ENCODE measurements at regions not wholly inside any gene's neighbourhood (a gene's known extent, or its start where the extent isn't known, plus 50 kb on each side); places are given as distances from the start of the nearest gene placed in this dataset.

DNA sequence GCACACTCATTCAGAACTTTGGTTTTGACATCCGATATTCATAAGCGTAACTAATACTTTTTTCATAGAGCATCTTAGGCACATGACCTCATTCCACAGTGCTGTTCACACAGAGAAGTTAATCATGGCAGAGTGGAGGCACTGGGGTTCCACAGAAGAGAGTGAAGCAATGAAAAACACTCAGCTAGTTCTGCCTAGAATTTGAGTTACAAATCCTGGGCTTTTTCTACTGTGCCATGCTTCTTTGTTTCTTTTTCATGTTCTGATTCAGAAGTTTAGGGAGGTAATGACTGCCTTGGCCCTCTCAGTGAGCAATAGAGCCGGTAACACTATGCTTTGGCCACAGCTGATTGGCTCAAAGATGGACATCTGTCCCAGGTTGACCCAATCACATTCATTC lies 176.1 kb upstream of the MITF start:
- Histone ChIP-seq H3K79me2 (ENCODE audit: control insufficient read depth, insufficient read depth, low read length) (no peaks in the 10 kb centered on the region), H3K4me1 (replicated peaks in 1 of 2; ENCODE audit: control insufficient read depth in 2 of 2, insufficient read depth in 2 of 2, low read length in 2 of 2) (no peaks in the 10 kb centered on the region), H3K4me3 (no peak overlapping the region), H3K27ac (ENCODE audit: extremely low read depth, low read depth, low read length) (no peak overlapping the region), H3K36me3 (ENCODE audit: control insufficient read depth, insufficient read depth, low read length) (no peaks in the 10 kb centered on the region), H3K4me2 (ENCODE audit: insufficient read depth, low read length) (no peak overlapping the region), H4K20me1 (replicated peaks; ENCODE audit: control insufficient read depth, insufficient read depth, low read length) (no peaks in the 10 kb centered on the region), H3K27me3 (ENCODE audit: control insufficient read depth in 2 of 2, insufficient read depth in 2 of 2, low read length in 2 of 2) (no peaks in the 10 kb centered on the region), H3K9me1 (ENCODE audit: control insufficient read depth, insufficient read depth, low read length) (no peaks in the 10 kb centered on the region), H2AFZ (ENCODE audit: low read depth, low read length) (no peak overlapping the region), H3K9me3 (replicated peaks; ENCODE audit: control insufficient read depth, insufficient read depth, low read depth, low read length) (no peaks in the 10 kb centered on the region), H3K9ac (ENCODE audit: insufficient read depth in 1 of 2, low read depth in 2 of 2, low read length in 2 of 2) (no peak overlapping the region)
- WGBS (ENCODE audit: insufficient coverage, low coverage, missing lambda C conversion rate) = 0% methylated on average over 3 of the region's 3 CpGs
- in situ Hi-C loops (cut with MboI) (no loop called here), intact Hi-C loops (cut with micrococcal nuclease) (no loop called here)
- ChIA-PET CTCF (ENCODE audit: low intra/inter-chr PET ratio) (no interaction called here), POLR2A (no interaction called here)
- BruUV-seq (replicated peaks) = no TSS peak
- TF ChIP-seq NUFIP1 (IDR thresholded peaks at IDR 0.05; ENCODE audit: partially characterized antibody) (no peak), ZNF699 (CRISPR knock-in tag; IDR thresholded peaks at IDR 0.05; ENCODE audit: insufficient replicate concordance) (no peak), BMI1 (IDR thresholded peaks at IDR 0.05; ENCODE audit: low read length) (no peak), CSDE1 (IDR thresholded peaks at IDR 0.05) (no peak), ZFP1 (CRISPR knock-in tag; IDR thresholded peaks at IDR 0.05) (no peak), PHTF2 (CRISPR knock-in tag; IDR thresholded peaks at IDR 0.05) (no peak), MYBL2 (IDR thresholded peaks at IDR 0.05; ENCODE audit: low read depth) (no peak), MYBL2 (CRISPR knock-in tag; IDR thresholded peaks at IDR 0.05; ENCODE audit: borderline replicate concordance) (no peak)
- TF ChIP-seq, protein P1, sequence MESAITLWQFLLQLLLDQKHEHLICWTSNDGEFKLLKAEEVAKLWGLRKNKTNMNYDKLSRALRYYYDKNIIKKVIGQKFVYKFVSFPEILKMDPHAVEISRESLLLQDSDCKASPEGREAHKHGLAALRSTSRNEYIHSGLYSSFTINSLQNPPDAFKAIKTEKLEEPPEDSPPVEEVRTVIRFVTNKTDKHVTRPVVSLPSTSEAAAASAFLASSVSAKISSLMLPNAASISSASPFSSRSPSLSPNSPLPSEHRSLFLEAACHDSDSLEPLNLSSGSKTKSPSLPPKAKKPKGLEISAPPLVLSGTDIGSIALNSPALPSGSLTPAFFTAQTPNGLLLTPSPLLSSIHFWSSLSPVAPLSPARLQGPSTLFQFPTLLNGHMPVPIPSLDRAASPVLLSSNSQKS (CRISPR knock-in tag; IDR thresholded peaks at IDR 0.05) = no peak
- TF ChIP-seq, protein P2, sequence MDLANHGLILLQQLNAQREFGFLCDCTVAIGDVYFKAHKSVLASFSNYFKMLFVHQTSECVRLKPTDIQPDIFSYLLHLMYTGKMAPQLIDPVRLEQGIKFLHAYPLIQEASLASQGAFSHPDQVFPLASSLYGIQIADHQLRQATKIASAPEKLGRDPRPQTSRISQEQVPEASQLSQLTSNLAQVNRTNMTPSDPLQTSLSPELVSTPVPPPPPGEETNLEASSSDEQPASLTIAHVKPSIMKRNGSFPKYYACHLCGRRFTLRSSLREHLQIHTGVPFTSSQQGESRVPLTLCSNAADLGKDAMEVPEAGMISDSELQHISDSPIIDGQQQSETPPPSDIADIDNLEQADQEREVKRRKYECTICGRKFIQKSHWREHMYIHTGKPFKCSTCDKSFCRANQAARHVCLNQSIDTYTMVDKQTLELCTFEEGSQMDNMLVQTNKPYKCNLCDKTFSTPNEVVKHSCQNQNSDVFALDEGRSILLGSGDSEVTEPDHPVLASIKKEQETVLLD (IDR thresholded peaks at IDR 0.05) = no peak
- TF ChIP-seq, protein P3, sequence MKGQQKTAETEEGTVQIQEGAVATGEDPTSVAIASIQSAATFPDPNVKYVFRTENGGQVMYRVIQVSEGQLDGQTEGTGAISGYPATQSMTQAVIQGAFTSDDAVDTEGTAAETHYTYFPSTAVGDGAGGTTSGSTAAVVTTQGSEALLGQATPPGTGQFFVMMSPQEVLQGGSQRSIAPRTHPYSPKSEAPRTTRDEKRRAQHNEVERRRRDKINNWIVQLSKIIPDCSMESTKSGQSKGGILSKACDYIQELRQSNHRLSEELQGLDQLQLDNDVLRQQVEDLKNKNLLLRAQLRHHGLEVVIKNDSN (CRISPR knock-in tag; IDR thresholded peaks at IDR 0.05) = no peak
- ATAC-seq = no peak
- no peak for DNase-seq (ENCODE audit: extremely low read depth in 1 of 4, low spot score in 3 of 4)
- FAIRE-seq = no peak
